Thoracic aorta (tissue), 2 donors: ENCODE measurements at regions not wholly inside any gene's neighbourhood (a gene's known extent, or its start where the extent isn't known, plus 50 kb on each side); places are given as distances from the start of the nearest gene placed in this dataset.

Experiments
- ATAC-seq: fragments of 150-250 bp; one replicate; pipeline ENCODE4 v1.8.0; 2017; ENCODE audit warnings: low read depth; ENCODE audit not compliant: insufficient number of reproducible peaks, low FRiP score
- DNase-seq: peaks from one replicate; pipeline ENCODE4 v3.0.0-alpha.2; 2020; ENCODE audit warnings: low spot score
- H3K27ac ChIP-seq, 2 donors: fragments of 200-600 bp; sonication (generic); 1 replicate in 1 of 2; 2 replicates in 1 of 2; pipeline ENCODE4 v1.5.1; 2016; ENCODE audit warnings: mild to moderate bottlenecking in 2 of 2, moderate library complexity in 2 of 2
- H3K27me3 ChIP-seq: fragments of 200-600 bp; sonication (generic); replicated peaks from 2 replicates; pipeline ENCODE4 v1.6.0; 2016; ENCODE audit warnings: mild to moderate bottlenecking; ENCODE audit not compliant: insufficient read depth
- H3K36me3 ChIP-seq: fragments of 200-600 bp; sonication (generic); one replicate; pipeline ENCODE4 v1.5.1; 2016
- H3K4me1 ChIP-seq, 2 donors: fragments of 200-600 bp; sonication (generic); 1 replicate in 1 of 2; 2 replicates in 1 of 2; pipeline versions ENCODE4 v1.5.1 to v1.6.0; 2016; ENCODE audit warnings: low read depth in 2 of 2, mild to moderate bottlenecking in 1 of 2; ENCODE audit not compliant: control insufficient read depth in 1 of 2
- H3K4me3 ChIP-seq: fragments of 200-600 bp; sonication (generic); 2 replicates; pipeline ENCODE4 v1.5.1; 2016; ENCODE audit warnings: mild to moderate bottlenecking
- H3K9me3 ChIP-seq: fragments of 200-600 bp; sonication (generic); 2 replicates; pipeline ENCODE4 v1.5.1; 2016
- CTCF ChIP-seq: fragments of 200-600 bp; sonication (generic); IDR thresholded peaks from one replicate; pipeline ENCODE4 v1.5.1; 2019; ENCODE audit warnings: antibody characterized with exemption

- no peak for TF ChIP-seq CTCF
- no peak for DNase-seq
- H3K4me1 ChIP-seq: peaks cover 0 to 7% of the 10 kb centered on the region in 2 donors
Measured at GRCh38 chr5:6082685-6083084, 295.7 kb downstream of the MED10 start.

GRCh38 chr5:6081727-6082210, 296.6 kb downstream of the MED10 start:
- H3K9me3 ChIP-seq: no peaks in the 10 kb centered on the region
- no peak for TF ChIP-seq CTCF
- H3K27me3 ChIP-seq: no peaks in the 10 kb centered on the region
- H3K27ac ChIP-seq: no peak overlapping the region
- H3K4me1 ChIP-seq: peaks cover 0 to 7% of the 10 kb centered on the region in 2 donors
- H3K4me3 ChIP-seq: no peak overlapping the region
- DNase-seq: no peak
- no peaks in the 10 kb centered on the region for H3K36me3 ChIP-seq
- ATAC-seq: no peak

More at GRCh38 chr5:6082685-6083084, 295.7 kb downstream of the MED10 start:
- Histone ChIP-seq H3K36me3 (no peaks in the 10 kb centered on the region), H3K9me3 (no peaks in the 10 kb centered on the region), H3K4me3 (no peak overlapping the region), H3K27ac (peak overlapping the region in 1 of 2 donors; percentile 30), H3K27me3 (no peaks in the 10 kb centered on the region)
- ATAC-seq: peak; percentile 49

- Histone ChIP-seq H3K27ac (no peak overlapping the region), H3K36me3 (no peaks in the 10 kb centered on the region), H3K9me3 (no peaks in the 10 kb centered on the region), H3K4me3 (no peak overlapping the region), H3K4me1 (peaks cover 0 to 7% of the 10 kb centered on the region in 2 donors), H3K27me3 (no peaks in the 10 kb centered on the region)
- no peak for ATAC-seq
- TF ChIP-seq CTCF: no peak
- DNase-seq: no peak
Measured at GRCh38 chr5:6080930-6081726, 297.2 kb downstream of the MED10 start.

- Histone ChIP-seq H3K27me3 (no peaks in the 10 kb centered on the region), H3K36me3 (no peaks in the 10 kb centered on the region), H3K4me3 (no peak overlapping the region), H3K27ac (no peak overlapping the region), H3K4me1 (peaks cover 0 to 7% of the 10 kb centered on the region in 2 donors), H3K9me3 (no peaks in the 10 kb centered on the region)
- TF ChIP-seq CTCF: no peak
- DNase-seq (no peak), ATAC-seq (no peak)
Measured at GRCh38 chr5:6080436-6080835, 297.9 kb downstream of the MED10 start.

GRCh38 chr5:6078881-6079280, 299.5 kb downstream of the MED10 start:
- DNase-seq (no peak), ATAC-seq (no peak)
- Histone ChIP-seq H3K4me3 (no peak overlapping the region), H3K36me3 (no peaks in the 10 kb centered on the region), H3K9me3 (no peaks in the 10 kb centered on the region), H3K4me1 (peaks cover 0 to 7% of the 10 kb centered on the region in 2 donors), H3K27me3 (no peaks in the 10 kb centered on the region), H3K27ac (no peak overlapping the region)
- TF ChIP-seq CTCF: no peak
